Middle frontal gyrus (tissue), 1 donor: ENCODE measurements at regions not wholly inside any gene's neighbourhood (a gene's known extent, or its start where the extent isn't known, plus 50 kb on each side); places are given as distances from the start of the nearest gene placed in this dataset.

Source experiments
- DNase-seq: peaks from one replicate; pipeline ENCODE4 v3.0.0-alpha.2; 2015; ENCODE audit warnings: low spot score; ENCODE audit errors: extremely low spot score

DNA sequence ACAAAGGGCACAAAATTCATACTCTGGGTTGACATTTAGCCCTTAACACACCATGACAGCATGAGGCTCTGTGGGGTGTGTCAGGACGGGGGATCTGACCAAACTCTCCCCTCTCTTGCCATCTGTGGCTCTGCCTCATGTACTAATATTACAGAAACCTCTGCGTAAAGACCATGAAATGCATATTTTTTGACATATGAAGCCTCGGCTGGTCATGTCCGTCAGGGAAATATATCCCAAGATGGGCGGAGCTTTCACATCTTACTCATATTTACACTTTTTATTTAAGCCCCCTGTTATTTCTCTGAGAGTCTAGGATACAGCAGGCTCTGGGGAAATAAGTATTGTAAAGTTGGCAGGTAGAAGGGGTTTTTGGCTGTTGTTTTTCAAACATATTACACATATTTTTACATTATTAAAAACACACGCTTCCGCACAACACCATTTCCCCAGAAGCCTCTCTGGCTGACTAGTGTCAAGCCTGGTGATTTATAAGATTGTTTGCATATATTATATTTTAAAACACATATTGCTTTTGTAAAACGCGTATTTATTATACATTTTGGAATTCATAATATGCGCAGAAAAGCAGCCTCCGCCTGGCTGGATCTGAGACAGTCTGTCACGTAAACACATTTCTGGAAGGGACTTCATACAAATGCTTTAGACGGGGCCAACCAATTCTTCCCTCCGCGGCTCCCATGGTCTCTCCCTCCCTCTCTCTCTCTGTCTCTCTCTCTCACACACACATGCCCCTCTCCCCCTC lies 237.7 kb upstream of the ZFHX3 start:
- DNase-seq = no peak

DNA sequence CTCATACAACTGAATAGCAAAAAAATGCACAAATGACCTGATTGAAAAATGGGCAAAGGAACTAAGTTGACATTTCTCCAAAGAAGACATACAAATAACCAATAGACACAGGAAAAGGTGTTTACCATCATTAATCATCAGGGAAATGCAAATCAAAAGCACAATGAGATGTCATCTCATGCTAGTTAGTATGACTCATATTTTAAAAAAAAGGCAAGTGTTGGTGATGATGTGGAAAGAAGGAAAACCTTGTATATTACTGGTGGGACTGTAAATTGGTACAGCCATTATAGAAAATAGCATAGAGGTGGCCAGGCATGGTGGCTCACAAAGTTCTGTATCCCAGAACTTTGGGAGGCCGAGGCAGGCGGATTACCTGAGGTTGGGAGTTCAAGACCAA lies 232.5 kb upstream of the ZFHX3 start:
- DNase-seq = no peak

DNA sequence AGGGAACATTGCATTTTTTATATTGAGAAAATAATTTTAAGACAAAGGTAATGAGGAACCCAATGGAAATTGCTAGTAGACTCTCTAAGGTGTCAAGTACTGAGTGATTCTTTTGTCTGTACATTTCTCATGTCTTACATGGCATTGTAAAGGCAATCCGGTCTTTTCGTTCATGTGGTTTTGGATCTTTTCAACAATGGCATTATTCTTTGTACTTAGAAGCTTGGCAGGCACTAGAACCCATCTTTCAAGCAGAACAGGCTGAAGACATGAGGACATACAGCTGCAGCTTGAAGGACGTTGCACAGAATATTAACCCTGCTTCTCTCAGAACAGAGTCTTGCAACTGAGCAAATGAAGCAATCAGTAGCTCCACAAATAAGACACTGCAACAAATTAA lies 231.5 kb upstream of the ZFHX3 start:
- DNase-seq = no peak

DNA sequence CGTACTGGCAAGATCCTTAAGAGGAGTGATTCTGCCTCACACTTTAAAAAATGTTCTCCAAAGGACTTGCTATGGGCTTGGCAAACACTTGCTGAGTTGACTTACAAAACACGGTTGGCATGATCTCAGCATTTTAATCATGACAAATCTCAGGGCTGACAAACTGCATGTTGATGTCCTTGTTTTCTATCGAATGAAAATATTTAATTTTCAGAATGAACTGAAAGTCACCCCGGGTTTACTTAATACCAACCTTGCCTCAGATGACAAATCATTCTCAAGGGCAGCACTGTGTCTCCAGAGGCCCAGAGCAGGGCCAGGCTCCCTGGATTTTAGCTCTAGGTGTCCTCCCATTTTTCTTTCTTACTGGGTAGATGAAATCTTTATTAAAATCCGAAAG lies 229.1 kb upstream of the ZFHX3 start:
- DNase-seq = no peak

DNA sequence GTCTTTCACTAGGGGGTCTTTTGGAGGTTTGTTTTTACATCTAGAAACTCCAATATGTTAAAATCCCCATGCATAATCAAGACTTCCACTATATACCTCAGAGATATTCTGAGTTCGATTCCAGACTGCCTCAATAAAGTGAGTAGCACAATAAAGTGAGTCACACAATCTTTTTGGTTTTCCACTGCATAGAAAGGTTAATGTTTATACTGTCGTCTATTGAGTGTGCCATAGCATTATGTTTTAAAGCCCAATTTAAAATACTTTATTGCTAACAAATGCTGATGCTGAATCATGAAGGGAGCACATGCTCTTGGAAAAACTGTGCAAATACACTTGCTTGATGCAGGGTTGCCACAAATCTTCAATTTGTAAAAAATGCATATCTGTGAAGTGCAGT lies 227.5 kb upstream of the ZFHX3 start:
- no peak for DNase-seq

DNA sequence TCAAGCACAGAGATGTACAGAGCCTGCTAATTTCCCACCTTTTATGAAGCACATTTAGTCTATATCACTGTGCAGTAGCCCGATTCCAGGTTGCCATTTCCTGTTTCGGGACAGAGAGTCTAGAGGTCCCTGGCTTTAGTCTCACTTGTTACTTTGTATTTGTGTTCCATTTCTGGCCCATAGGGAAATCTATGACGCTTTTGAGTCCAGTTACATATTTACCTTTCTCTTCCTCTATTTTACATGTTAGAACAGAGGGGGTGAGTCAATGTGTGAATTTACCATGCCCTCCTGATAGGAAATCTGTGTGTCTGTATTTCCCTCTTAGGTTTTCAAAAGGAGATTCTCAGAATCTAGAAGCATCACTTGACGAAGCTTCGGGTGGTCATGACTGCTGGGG lies 227.1 kb upstream of the ZFHX3 start:
- no peak for DNase-seq

DNA sequence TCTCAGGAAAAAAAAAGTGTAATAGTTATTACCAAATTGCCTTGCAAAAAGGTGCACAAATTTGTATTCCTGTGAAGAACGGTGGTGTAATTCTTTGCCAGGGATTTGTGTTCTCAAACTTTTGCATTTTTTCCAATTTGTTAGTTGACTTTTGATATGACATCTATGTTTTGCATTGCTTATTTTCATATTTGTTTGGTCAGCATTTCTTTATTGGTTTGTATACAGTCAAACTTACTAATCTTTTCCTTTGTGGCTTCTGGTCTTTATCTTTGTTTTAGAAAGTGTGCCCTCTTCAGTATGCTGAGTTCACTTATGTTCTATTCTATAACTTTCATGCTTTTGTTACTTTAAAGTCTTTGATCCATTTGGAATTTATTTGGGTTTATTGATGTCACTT lies 226.2 kb upstream of the ZFHX3 start:
- DNase-seq = no peak

DNA sequence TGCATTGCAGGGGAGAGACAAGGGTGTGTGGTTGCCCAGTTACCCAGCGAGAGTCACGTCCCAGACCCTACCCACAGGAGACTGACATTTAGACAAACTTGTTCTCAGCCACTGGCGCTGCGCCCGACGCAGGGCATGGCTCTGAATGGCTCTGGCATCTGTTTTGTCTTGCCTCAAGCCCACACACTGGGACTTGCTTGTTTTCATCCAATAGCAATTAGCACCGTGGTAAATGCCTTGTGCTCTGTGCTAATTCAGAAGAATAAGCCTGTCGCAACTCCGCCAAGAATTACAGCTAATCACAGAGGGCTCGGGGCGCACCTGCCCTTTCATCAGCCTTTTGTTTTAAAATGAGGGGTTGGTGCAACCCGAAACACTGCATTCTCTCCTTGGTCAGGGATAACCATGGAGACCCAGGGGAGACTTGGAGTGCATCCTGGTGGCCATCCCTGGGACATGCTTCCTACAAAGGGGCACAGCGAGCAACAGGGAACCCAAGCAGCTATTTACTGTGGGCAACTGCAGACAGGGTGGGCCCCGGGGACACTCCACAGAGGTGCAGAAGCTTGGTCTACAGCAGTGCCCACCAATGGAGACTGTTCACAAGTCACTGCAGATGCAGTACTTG lies 220.6 kb upstream of the ZFHX3 start:
- no peak for DNase-seq

DNA sequence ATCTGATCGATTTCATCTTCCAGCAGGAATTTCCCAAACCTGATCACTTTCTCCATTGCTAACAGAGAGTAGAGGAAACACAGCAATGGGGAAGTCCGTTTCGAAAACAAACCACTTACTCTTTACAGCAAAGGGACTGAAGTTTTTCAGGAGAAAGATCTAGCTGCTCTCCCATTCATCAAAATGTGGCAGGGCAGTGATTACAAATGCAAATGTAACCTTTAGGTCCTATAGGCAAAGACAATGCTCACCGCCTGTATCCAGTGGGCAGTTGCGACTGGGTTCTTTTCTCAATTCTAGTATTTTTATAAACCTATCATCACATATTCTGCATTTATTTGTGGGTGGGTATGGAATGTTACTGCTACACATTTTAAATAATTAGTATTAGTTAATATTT lies 218.0 kb upstream of the ZFHX3 start:
- DNase-seq = no peak

DNA sequence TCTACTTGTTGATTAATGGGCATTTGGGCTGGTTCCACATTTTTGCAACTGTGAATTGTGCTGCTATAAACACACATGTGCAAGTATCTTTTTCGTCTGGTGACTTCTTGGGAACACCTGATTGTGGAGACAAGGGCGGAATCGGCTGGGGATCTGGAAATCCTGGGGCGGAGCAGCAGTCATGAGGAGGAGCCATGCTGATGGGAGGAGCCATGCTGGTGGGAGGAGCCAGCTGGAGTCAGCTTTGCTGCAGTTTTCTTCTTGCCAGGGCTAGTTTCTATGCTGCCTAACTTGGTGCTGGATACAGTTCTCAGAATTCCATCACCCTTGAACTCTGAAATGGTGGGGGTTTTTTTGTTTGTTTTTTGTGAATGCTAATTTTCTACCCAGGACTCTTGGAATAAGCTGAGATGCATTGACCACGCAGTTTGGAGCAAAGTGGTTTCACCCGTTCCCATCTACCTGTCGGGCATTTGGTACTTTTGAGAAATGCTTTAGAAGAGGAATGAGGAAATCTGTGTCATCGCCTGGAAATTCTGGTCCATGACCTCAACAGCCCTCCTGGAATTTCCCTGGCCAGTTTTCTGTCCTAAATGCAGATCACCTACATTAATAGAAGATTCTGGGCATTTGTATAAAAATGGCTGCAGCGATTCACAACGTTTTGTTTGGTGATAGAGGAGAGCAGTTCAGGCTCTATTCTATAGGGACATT lies 217.4 kb upstream of the ZFHX3 start:
- no peak for DNase-seq

DNA sequence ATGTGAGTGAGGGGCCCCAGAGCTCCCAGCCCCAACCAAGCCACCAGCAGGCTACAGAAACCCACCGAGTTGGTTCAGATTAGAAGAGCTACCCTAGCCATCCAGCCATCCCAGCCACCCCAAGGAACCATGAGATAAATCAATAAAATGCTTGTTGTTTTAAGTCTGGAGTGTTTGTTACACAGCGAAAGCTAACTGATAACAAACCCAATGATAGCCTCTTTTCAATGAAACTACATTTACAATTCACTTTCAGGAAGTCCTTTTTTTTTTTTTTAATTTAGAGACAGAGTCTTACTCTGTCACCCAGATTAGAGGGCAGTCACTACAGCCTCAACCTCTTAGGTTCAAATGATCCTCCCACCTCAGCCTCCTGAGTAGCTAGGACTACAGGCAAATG lies 215.0 kb upstream of the ZFHX3 start:
- DNase-seq = no peak

DNA sequence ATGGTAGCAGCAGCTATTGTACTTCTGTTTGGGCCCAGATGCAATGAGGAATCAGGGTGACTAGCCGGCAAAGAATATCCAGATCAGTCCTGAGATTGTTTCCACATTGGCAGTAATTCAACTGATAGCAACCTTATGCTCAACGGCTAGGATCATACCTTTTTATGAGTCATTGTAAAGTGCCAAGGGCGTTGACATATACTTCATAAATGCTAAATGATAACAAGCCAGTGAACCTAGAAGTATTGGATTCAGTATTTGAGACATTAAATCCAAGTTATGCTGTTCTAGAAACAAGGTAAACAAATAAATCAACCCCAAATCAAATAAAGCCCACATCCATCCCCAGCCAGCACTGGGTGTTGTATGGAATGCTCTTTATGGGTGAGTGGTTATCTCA lies 207.1 kb upstream of the ZFHX3 start:
- no peak for DNase-seq

DNA sequence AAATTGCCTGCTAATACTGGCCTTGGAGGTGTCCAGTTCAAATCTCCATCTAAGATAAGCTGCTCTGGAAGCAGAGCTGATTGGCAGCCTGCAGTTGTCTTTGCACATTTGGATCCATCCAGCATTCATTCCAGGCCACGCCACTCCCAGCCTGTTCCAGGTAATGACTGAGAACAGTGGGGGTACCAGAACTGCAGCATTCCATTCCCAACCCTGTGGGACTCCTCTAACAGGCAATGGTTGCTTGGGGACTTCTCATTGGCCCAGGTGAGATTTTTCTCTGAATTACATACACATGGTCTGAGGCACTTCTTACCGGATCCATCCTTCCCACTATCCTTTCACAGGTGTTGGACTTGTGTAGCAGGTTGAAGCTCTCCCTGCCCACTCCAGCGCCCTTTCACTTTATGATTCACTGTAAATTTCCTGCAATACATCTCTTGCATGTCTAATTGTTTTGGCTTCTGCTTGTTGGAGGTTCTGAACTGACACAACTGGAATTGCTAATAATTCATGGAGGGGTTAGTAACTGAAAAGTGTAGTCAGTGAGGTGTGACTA lies 206.1 kb upstream of the ZFHX3 start:
- no peak for DNase-seq

DNA sequence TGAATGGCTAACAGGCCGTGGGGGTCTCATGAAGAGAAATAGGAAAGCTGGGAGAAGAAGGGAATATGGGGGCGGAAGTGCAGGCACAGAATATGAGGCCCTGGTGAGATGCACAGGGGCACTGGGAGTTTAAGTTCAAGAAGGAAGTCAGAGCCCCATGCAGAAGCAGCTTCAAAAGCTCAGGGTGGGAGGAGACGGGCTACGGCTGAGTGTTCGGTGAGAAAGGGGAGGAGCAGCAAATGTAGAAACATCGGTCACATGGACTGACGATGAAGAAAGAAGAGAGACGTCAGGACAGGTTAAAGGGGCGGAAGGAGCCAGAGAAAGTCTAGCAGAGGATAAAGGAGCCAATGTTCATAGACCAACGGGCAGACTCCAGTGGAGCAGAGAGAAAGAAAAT lies 204.5 kb upstream of the ZFHX3 start:
- DNase-seq = no peak

DNA sequence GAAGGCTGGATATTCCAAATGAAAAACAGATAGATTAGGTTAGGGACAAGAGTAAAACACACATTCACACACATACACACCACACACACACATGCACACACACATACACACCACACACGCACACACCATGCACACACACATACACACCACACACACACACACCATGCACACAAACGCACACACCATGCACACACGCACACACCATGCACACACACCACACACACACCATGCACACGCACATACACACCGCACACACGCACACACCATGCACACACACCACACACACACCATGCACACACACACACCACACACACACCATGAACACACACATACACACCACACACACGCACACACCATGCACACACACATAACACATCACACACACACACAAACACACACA lies 203.7 kb upstream of the ZFHX3 start:
- DNase-seq = no peak

DNA sequence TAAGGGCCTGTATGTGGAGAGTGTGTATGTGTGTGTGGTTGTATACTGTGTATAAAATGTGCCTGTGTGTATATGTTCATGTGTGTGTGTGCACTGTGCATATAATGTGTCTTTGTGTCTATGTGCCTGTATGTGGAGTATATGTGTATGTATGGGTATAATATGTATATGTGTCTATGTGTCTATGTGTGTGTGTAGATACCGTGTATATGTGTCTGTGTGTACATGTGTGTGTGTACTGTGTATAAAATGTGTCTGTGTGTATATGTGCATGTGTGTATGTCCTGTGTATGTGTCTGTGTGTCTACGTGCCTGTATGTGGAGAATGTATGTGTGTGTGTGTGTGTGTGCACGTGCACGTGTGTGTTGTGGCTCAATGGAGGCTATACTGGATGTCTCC lies 200.4 kb upstream of the ZFHX3 start:
- no peak for DNase-seq

DNA sequence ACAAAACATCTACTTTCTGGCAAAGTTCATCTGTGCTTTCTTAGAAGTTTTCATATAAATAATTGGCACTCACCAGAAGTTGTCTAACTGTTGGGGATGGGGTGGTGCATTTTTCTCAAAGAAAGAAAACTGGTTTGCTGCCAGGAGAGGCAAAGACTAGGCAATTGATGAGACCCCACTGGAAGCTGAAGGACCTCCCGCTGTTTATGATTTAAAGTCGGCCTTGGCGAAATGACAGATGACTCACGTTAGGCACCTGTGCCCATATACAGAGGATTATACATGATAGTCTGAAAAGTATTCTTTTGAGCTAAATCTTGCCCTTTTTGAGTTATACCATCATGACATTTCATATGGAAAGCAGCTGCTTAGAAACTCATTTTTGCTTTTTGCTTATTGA lies 193.0 kb upstream of the ZFHX3 start:
- DNase-seq = no peak

DNA sequence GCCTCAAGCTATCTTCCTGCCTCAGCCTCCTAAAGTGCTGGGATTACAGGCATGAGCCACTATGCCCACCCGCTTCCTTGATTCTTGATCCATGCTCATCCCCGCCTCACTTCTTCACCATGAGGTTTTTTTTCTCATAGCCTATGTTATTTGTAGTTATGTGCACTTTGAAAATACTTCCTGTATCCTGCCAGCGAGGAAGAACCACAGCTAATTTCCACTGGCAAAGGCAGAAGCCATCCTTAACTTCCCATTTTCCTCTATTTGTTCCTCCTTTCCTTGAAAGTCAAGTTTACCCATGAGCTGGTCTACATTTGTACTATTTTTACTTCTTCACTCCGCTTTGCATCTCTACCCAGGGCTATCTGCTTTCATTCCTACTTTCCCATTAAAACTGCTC lies 189.7 kb upstream of the ZFHX3 start:
- DNase-seq = no peak

DNA sequence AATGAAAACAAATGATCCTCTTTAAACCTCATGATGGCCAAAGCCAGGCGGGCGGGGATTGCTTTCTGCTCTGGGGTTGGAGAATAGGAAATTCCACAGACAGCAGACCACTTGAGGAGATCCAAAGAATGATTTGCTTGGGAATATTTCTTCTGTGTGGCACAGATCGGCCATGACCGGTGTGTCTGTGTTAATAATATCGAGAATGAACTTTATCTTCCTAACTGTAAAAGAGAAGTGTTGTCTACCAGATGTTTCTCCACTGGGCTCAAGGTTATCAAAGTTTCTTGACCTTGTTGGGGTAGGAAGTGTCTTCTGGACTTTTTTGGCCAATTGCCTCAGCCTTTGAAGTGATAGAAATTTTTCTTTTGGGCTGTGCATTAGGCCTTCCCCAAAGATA lies 186.6 kb upstream of the ZFHX3 start:
- DNase-seq = no peak

DNA sequence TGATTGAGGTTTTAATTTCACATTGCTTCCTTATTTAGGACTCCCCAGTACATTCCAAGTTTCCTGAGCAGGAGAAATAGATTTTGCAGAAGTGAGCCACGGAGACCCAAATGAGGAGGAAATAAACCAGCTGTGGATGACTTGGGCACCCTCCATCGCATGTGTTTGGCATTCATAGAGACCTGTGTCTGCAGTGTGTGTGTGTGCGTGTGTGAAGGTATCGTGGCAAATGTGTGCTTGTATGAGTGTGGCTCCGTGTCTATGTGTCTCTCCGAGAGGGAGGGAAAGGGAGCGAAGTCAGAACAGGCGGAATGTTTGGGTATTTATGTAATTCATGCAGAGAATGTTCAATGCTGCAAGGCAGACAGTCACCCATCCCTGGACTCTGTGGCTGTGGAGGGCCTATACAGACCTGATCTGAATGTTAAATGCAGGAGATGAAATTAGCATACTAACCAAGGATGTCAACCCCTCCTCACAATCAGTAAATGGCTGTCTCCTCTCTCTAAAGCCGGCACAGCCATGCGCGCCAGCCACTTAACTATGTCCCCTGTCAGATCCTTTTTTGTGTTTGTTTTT lies 186.0 kb upstream of the ZFHX3 start:
- DNase-seq = no peak

DNA sequence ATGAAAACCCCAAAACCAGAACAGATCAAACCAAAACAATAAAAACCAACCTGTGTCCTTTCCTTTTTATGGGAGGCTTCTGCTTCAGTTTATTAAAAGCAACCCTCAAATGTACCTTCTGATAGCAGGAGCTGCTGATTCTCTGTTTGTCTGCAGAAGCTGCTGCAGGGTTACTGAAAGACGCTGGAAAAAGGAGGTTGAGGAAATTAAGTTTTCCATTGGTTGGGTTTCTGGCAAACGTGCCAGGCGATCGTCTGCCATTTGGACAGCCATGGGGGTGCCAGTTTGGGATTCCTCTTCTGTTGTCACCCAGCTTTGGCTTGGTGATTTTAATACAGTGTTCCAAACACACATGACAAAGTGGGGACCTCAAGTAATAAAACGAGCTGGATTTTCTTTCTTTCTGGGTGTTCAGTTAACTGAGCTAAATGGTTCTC lies 185.4 kb upstream of the ZFHX3 start:
- no peak for DNase-seq
